Endothelial cell of umbilical vein (primary cell): ENCODE measurements at regions not wholly inside any gene's neighbourhood (a gene's known extent, or its start where the extent isn't known, plus 50 kb on each side); places are given as distances from the start of the nearest gene placed in this dataset.

ENCODE experiments used
- BruUV-seq: library from RNA; stranded (reverse); fragments of 400-500 nt; replicated peaks from 2 replicates; lab custom pipeline; 2021; lab: Mats Ljungman, UMichigan
- CTCF ChIA-PET: fragments of 300-600, 350-600 bp; sonication (Branson Sonifier 250); formaldehyde crosslinking; loops from one replicate; lab custom pipeline; 2021; ENCODE audit warnings: antibody characterized with exemption, inconsistent platforms; lab: Charles Lee
- POLR2A ChIA-PET: fragments of 300-600, 350-600 bp; sonication (Branson Sonifier 250); formaldehyde crosslinking; loops from one replicate; lab custom pipeline; 2021; ENCODE audit warnings: antibody characterized with exemption, inconsistent platforms; lab: Charles Lee
- DNase-seq: peaks from one replicate; pipeline ENCODE4 v3.0.0-alpha.2; 2011; ENCODE audit warnings: low read depth, low spot score
- FAIRE-seq: peaks from 2 replicates; lab custom pipeline; 2011; peaks lifted over from hg19 to GRCh38; lab: Jason Lieb, UNC
- H2AFZ ChIP-seq: 2 replicates; pipeline ENCODE4 v1.6.0; 2012; ENCODE audit warnings: low read depth, low read length, control low read depth, inconsistent platforms
- H3K27ac ChIP-seq: 2 replicates; pipeline ENCODE4 v1.5.1; 2011; ENCODE audit warnings: low read depth, mild to moderate bottlenecking, control low read depth, low read length, moderate library complexity; ENCODE audit not compliant: insufficient read depth
- H3K27me3 ChIP-seq, 2 experiments: 2 replicates each; pipeline versions ENCODE4 v1.6.0 to v1.6.1; 2011; ENCODE audit warnings: low read length in 2 of 2, mixed read lengths in 1 of 2; ENCODE audit not compliant: control insufficient read depth in 2 of 2, insufficient read depth in 2 of 2
- H3K36me3 ChIP-seq, 2 experiments: 2 replicates in 1 of 2; 3 replicates in 1 of 2; pipeline ENCODE4 v1.5.1; 2011; ENCODE audit warnings: low read length in 2 of 2, mild to moderate bottlenecking in 1 of 2, moderate library complexity in 1 of 2; ENCODE audit not compliant: control insufficient read depth in 2 of 2, insufficient read depth in 2 of 2; ENCODE audit errors: extremely low read depth in 1 of 2
- H3K4me1 ChIP-seq: 3 replicates; pipeline ENCODE4 v1.5.1; 2011; ENCODE audit warnings: mild to moderate bottlenecking, low read length; ENCODE audit not compliant: control insufficient read depth, insufficient read depth; ENCODE audit errors: extremely low read depth
- H3K4me2 ChIP-seq: 2 replicates; pipeline ENCODE4 v1.6.1; 2011; ENCODE audit warnings: low read length, control low read depth, mixed read lengths; ENCODE audit not compliant: insufficient read depth
- H3K4me3 ChIP-seq, 3 experiments: fragments of 200-600 bp in 1 of 3; sonication (generic), shearing (Covaris generic) in 1 of 3; replicated peaks in 1 of 3; 2 replicates each; pipeline ENCODE4 v1.5.1; 2011 to 2016; ENCODE audit warnings: control low read depth in 3 of 3, low read length in 3 of 3, mild to moderate bottlenecking in 2 of 3, inconsistent platforms in 1 of 3, low read depth in 1 of 3, moderate library complexity in 1 of 3; ENCODE audit not compliant: insufficient read depth in 1 of 3
- H3K79me2 ChIP-seq: 2 replicates; pipeline ENCODE4 v1.6.0; 2012; ENCODE audit warnings: low read length, inconsistent platforms; ENCODE audit not compliant: control insufficient read depth, insufficient read depth
- H3K9ac ChIP-seq: replicated peaks from 2 replicates; pipeline ENCODE3; 2011; ENCODE audit warnings: low read length, control low read depth; ENCODE audit not compliant: insufficient read depth; ENCODE audit errors: extremely low read depth
- H3K9me1 ChIP-seq: replicated peaks from 3 replicates; pipeline ENCODE4 v1.6.0; 2011; ENCODE audit warnings: mild to moderate bottlenecking, low read length; ENCODE audit not compliant: control insufficient read depth, insufficient read depth; ENCODE audit errors: extremely low read depth
- H3K9me3 ChIP-seq: replicated peaks from 2 replicates; pipeline ENCODE4 v1.5.1; 2012; ENCODE audit warnings: low read length, inconsistent platforms; ENCODE audit not compliant: control insufficient read depth, insufficient read depth
- H4K20me1 ChIP-seq: replicated peaks from 2 replicates; pipeline ENCODE3; 2011; ENCODE audit warnings: mild to moderate bottlenecking, low read length; ENCODE audit not compliant: control insufficient read depth, insufficient read depth; ENCODE audit errors: extremely low read depth
- EZH2 ChIP-seq: IDR thresholded peaks from 2 replicates; pipeline ENCODE4 v1.6.1; 2012; ENCODE audit warnings: borderline replicate concordance, low read depth, mild to moderate bottlenecking, moderate library complexity, low read length, inconsistent platforms; ENCODE audit not compliant: severe bottlenecking
- FOS ChIP-seq: IDR thresholded peaks from 2 replicates; pipeline ENCODE4 v1.6.1; 2011; ENCODE audit warnings: mild to moderate bottlenecking, low read length, moderate library complexity, borderline replicate concordance; ENCODE audit not compliant: insufficient read depth
- GATA2 ChIP-seq: IDR thresholded peaks from 2 replicates; pipeline ENCODE4 v1.7.0; 2011; ENCODE audit warnings: low read depth, mild to moderate bottlenecking, moderate library complexity, mixed read lengths, low read length; ENCODE audit not compliant: insufficient read length, insufficient read depth
- JUN ChIP-seq: IDR thresholded peaks from 2 replicates; pipeline ENCODE4 v1.6.1; 2011; ENCODE audit warnings: borderline replicate concordance, low read depth; ENCODE audit not compliant: insufficient read length, insufficient read depth
- MYC ChIP-seq: IDR thresholded peaks from one replicate; pipeline ENCODE4 v1.6.1; 2011; ENCODE audit warnings: mild to moderate bottlenecking, low read depth, low read length
- POLR2A ChIP-seq: IDR thresholded peaks from 2 replicates; pipeline ENCODE4 v1.6.1; 2012; ENCODE audit warnings: low read depth, mild to moderate bottlenecking, control low read depth, low read length
- POLR2AphosphoS5 ChIP-seq: IDR thresholded peaks from 2 replicates; pipeline ENCODE4 v1.6.1; 2012; ENCODE audit warnings: low read depth, mild to moderate bottlenecking, control low read depth, low read length, moderate library complexity; ENCODE audit not compliant: insufficient read depth
- dilution Hi-C: fragments of 300-500 bp; cut with MboI; formaldehyde crosslinking; loops from one replicate; pipeline ENCODE4 v1.15.0; 2019; ENCODE audit warnings: low sequenced_read_pairs; ENCODE audit not compliant: extremely low pct_ligation_motif_present
- intact Hi-C: fragments of 100-400 bp; cut with micrococcal nuclease; formaldehyde crosslinking; loops from one replicate; pipeline ENCODE4 v1.10.0; 2022
- TF ChIP-seq, protein P1 (sequence below): IDR thresholded peaks from 2 replicates; pipeline ENCODE4 v1.6.1; 2011; ENCODE audit not compliant: insufficient read depth, insufficient read length
- TF ChIP-seq, protein P2 (sequence below), 2 donors: IDR thresholded peaks; 1 replicate in 1 of 2; 2 replicates in 1 of 2; pipeline ENCODE4 v1.5.1; 2011; ENCODE audit warnings: low read length in 2 of 2, mild to moderate bottlenecking in 2 of 2, moderate library complexity in 2 of 2, control low read depth in 1 of 2, inconsistent platforms in 1 of 2, low read depth in 1 of 2; ENCODE audit not compliant: insufficient read depth in 1 of 2; ENCODE audit errors: extremely low read depth in 1 of 2

DNA sequence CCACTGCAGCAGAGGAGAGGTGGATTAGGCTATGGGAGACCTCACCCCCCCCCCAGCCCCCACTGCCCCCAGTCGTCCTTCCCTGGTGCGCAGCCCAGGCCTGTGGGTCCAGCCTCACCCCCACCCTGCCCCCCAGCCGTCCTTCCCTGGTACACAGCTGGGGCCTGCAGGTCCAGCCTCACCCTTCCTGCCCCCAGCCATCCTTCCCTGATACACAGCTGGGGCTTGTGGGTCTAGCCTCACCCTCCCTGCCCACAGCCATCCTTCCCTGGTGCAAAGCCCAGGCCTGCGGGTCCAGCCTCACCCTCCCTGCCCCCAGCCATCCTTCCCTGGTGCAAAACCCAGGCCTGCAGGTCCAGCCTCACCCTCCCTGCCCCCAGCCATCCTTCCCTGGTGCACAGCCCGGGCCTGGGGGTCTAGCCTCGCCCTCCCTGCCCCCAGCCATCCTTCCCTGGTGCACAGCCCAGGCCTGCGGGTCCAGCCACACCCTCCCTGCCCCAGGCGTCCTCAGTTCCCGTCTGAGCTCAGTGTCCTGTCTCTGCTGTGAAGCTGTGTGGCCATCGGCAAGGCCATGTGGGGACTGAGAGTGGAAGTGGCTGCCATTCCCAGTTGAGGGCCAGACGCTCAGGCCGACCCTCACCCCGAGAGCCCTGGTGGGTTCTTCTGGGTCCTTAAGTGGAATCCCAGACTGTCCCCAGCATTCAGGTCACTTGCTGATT, 86.8 kb upstream of the SNTG2 start:
- no peak for FAIRE-seq
- H3K27ac ChIP-seq, result no peak overlapping the region
- dilution Hi-C loops, result no loop called here

More for the DNA sequence above, 86.8 kb upstream of the SNTG2 start:
- CTCF ChIA-PET, result no interaction called here
- Histone ChIP-seq H3K9me3 (peaks cover 3% of the 10 kb centered on the region), H3K4me3 (no peak overlapping the region), H3K4me1 (no peaks in the 10 kb centered on the region), H3K79me2 (no peaks in the 10 kb centered on the region), H3K27me3 (no peaks in the 10 kb centered on the region), H3K4me2 (no peak overlapping the region), H3K9ac (no peak overlapping the region), H2AFZ (no peak overlapping the region), H4K20me1 (no peaks in the 10 kb centered on the region), H3K9me1 (no peaks in the 10 kb centered on the region), H3K36me3 (no peaks in the 10 kb centered on the region)
- POLR2A ChIA-PET, result no interaction called here
- no peak for DNase-seq
- intact Hi-C loops, result no loop called here
- TF ChIP-seq GATA2 (no peak), POLR2A (no peak), EZH2 (no peak), JUN (no peak), FOS (no peak), POLR2AphosphoS5 (no peak), MYC (no peak)
- TF ChIP-seq, protein P1, sequence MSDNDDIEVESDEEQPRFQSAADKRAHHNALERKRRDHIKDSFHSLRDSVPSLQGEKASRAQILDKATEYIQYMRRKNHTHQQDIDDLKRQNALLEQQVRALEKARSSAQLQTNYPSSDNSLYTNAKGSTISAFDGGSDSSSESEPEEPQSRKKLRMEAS, result no peak
- TF ChIP-seq, protein P2, sequence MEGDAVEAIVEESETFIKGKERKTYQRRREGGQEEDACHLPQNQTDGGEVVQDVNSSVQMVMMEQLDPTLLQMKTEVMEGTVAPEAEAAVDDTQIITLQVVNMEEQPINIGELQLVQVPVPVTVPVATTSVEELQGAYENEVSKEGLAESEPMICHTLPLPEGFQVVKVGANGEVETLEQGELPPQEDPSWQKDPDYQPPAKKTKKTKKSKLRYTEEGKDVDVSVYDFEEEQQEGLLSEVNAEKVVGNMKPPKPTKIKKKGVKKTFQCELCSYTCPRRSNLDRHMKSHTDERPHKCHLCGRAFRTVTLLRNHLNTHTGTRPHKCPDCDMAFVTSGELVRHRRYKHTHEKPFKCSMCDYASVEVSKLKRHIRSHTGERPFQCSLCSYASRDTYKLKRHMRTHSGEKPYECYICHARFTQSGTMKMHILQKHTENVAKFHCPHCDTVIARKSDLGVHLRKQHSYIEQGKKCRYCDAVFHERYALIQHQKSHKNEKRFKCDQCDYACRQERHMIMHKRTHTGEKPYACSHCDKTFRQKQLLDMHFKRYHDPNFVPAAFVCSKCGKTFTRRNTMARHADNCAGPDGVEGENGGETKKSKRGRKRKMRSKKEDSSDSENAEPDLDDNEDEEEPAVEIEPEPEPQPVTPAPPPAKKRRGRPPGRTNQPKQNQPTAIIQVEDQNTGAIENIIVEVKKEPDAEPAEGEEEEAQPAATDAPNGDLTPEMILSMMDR (IDR thresholded peaks at IDR 0.05; ENCODE audit: extremely low read depth in 1 of 2, insufficient read depth in 1 of 2, low read depth in 1 of 2, low read length in 2 of 2), result no peak
- no TSS peak for BruUV-seq
